Keratinocyte (primary cell): ENCODE measurements at regions not wholly inside any gene's neighbourhood (a gene's known extent, or its start where the extent isn't known, plus 50 kb on each side); places are given as distances from the start of the nearest gene placed in this dataset.

Experiments
- CTCF ChIP-seq, 3 experiments: IDR thresholded peaks in 1 of 3; conservative IDR thresholded peaks in 1 of 3; optimal IDR thresholded peaks in 1 of 3; 2 replicates in 2 of 3; 3 replicates in 1 of 3; pipeline versions ENCODE3 to v1.5.1; 2011; ENCODE audit warnings: low read length in 3 of 3, mild to moderate bottlenecking in 3 of 3, moderate library complexity in 2 of 3, control low read depth in 1 of 3, inconsistent platforms in 1 of 3; ENCODE audit not compliant: insufficient read depth in 2 of 3; ENCODE audit errors: extremely low read depth in 1 of 3
- EZH2 ChIP-seq: IDR thresholded peaks from one replicate; pipeline ENCODE4 v1.6.1; 2012; ENCODE audit warnings: inconsistent platforms, mild to moderate bottlenecking, low read length, moderate library complexity

- no peak for TF ChIP-seq CTCF (optimal IDR thresholded peaks at IDR 0.05 in 1 of 3, IDR thresholded peaks at IDR 0.05 in 1 of 3, conservative IDR thresholded peaks at IDR 0.05 in 1 of 3; ENCODE audit: extremely low read depth in 1 of 3, insufficient read depth in 2 of 3, low read length in 3 of 3)
- no peak for TF ChIP-seq EZH2
These were observed 128.6 kb upstream of the LIPC start for GRCh38 chr15:58303236-58303635.
